Left lung (tissue), 4 donors: ENCODE measurements at regions not wholly inside any gene's neighbourhood (a gene's known extent, or its start where the extent isn't known, plus 50 kb on each side); places are given as distances from the start of the nearest gene placed in this dataset.

Experiments
- ATAC-seq: fragments of 200-7000 bp; cut with Tn5 transposase; one replicate; pipeline ENCODE4 v1.9.1; 2020; ENCODE audit warnings: moderate library complexity
- DNase-seq, 4 donors: peaks; one replicate each; pipeline ENCODE4 v3.0.0-alpha.2; 2013 to 2020
- H3K27ac ChIP-seq, 2 donors: fragments of 200-600 bp; sonication (generic) in 1 of 2; one replicate each; pipeline versions ENCODE4 v1.5.0 to v1.8.0; 2020 to 2021
- H3K27me3 ChIP-seq, 2 donors: fragments of 200-600 bp; sonication (generic) in 1 of 2; one replicate each; pipeline versions ENCODE4 v1.5.0 to v1.8.0; 2020 to 2021
- H3K36me3 ChIP-seq, 2 donors: fragments of 200-600 bp; sonication (generic) in 1 of 2; one replicate each; pipeline versions ENCODE4 v1.5.0 to v1.8.0; 2020 to 2021
- H3K4me1 ChIP-seq, 2 donors: fragments of 200-600 bp; one replicate each; pipeline ENCODE4 v1.8.0; 2021
- H3K4me3 ChIP-seq, 2 donors: fragments of 200-600 bp; sonication (generic) in 1 of 2; one replicate each; pipeline versions ENCODE4 v1.5.0 to v1.8.0; 2020 to 2021; ENCODE audit warnings: mild to moderate bottlenecking in 1 of 2
- H3K9me3 ChIP-seq, 2 donors: fragments of 200-600 bp; sonication (generic) in 1 of 2; one replicate each; pipeline versions ENCODE4 v1.5.0 to v1.8.0; 2020 to 2021
- intact Hi-C, 2 donors: fragments of 100-400 bp; cut with DNase I; formaldehyde crosslinking; loops; one replicate each; pipeline versions ENCODE4 v1.11.2 to v1.14.2; 2022
- TF ChIP-seq, protein P1 (sequence below), 2 donors: fragments of 200-600 bp; sonication (generic) in 1 of 2; IDR thresholded peaks; one replicate each; pipeline versions ENCODE4 v1.5.0 to v1.8.0; 2021; ENCODE audit warnings: antibody characterized with exemption in 2 of 2
- donor health status: DM: no; HTN: yes; CAD: no.
- donor health status: DM: no; HTN: no; CAD: no.

DNA sequence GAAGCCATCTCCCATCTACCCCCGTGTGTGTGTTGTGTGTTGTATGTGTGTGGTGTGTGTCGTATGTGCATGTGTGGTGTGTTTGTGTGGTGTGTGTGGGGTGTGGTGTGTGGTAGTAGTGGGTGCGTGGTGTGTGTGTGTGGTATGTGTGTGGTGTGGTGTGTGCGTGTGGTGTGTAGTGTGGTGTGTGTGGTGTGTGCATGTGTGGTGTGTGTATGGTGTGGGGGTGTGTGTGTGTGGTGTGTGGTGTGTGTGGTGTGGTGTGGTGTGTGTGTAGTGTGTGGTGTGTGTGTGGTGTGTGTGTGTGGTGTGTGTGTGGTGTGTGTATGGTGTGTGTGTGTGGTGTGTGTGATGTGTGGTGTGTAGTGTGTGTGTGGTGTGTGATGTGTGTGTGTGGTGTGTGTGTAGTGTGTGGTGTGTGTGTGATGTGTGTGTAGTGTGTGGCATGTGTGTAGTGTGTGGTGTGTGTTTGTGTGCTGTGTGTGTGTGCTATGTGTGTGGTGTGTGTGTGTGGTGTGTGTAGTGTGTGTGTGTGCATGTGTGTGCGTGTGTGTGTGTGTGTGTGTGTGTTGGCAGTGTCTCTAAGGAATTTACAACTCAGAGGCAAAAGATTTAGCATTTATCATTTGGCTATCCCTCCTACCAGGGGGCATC is 156.3 kb upstream of the TMEM108 start:
- no peaks in the 10 kb centered on the region for H3K36me3 ChIP-seq
- no peak overlapping the region for H3K27ac ChIP-seq
- intact Hi-C loops: no loop called here
- H3K4me1 ChIP-seq: no peaks in the 10 kb centered on the region
- no peak overlapping the region for H3K4me3 ChIP-seq
- TF ChIP-seq, protein P1, sequence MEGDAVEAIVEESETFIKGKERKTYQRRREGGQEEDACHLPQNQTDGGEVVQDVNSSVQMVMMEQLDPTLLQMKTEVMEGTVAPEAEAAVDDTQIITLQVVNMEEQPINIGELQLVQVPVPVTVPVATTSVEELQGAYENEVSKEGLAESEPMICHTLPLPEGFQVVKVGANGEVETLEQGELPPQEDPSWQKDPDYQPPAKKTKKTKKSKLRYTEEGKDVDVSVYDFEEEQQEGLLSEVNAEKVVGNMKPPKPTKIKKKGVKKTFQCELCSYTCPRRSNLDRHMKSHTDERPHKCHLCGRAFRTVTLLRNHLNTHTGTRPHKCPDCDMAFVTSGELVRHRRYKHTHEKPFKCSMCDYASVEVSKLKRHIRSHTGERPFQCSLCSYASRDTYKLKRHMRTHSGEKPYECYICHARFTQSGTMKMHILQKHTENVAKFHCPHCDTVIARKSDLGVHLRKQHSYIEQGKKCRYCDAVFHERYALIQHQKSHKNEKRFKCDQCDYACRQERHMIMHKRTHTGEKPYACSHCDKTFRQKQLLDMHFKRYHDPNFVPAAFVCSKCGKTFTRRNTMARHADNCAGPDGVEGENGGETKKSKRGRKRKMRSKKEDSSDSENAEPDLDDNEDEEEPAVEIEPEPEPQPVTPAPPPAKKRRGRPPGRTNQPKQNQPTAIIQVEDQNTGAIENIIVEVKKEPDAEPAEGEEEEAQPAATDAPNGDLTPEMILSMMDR (IDR thresholded peaks at IDR 0.05): no peak
- ATAC-seq: no peak
- H3K27me3 ChIP-seq: no peaks in the 10 kb centered on the region
- no peak for DNase-seq
- H3K9me3 ChIP-seq: no peaks in the 10 kb centered on the region

DNA sequence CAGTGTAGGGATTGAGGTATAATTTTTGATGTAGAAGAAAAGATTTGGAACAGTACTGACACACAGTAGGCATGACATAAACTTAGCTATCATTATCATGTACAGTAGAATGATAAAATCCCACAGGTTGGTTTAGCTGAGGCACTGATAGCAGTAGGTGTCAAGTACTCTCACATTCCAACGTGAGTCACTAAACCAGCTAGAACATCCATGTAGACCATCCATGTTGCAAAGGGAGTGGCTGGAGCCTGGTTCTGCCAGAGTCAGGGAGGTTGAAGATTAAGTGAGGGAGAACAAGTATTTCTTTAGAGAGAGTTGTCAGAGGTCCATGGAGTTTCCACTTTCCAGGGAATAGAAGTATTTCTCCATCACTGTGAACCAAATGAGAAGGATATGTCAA is 157.2 kb upstream of the TMEM108 start:
- Histone ChIP-seq H3K9me3 (no peaks in the 10 kb centered on the region), H3K27me3 (no peaks in the 10 kb centered on the region), H3K27ac (no peak overlapping the region), H3K4me1 (no peaks in the 10 kb centered on the region), H3K36me3 (no peaks in the 10 kb centered on the region), H3K4me3 (no peak overlapping the region)
- ATAC-seq (peak; percentile 34), DNase-seq (no peak)
- intact Hi-C loops: no loop called here
- TF ChIP-seq, protein P1 (IDR thresholded peaks at IDR 0.05): no peak

DNA sequence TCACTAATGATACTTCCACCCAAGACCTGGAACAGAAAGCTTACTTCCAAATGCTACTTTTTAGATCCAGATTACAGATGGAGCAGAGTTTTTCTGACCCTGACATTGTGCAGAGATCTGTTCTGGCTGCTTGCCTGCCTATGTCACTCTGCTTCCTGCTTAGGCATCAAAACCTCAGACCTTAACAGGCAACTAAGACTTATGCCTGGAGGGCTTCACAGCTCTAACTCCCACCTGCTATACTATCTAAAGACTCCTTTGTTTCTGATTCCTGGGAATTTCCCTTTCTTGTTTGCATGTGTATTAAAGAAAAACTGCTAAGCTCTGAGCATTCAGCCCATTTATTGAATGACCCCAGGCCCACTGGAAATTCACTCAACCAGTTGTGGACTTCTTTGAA is 157.4 kb upstream of the NPHP3 start:
- Histone ChIP-seq H3K4me3 (no peak overlapping the region), H3K36me3 (no peaks in the 10 kb centered on the region), H3K27ac (no peak overlapping the region), H3K9me3 (no peaks in the 10 kb centered on the region), H3K4me1 (no peaks in the 10 kb centered on the region), H3K27me3 (no peaks in the 10 kb centered on the region)
- ATAC-seq: no peak
- TF ChIP-seq, protein P1 (IDR thresholded peaks at IDR 0.05): no peak
- intact Hi-C loops: no loop called here
- no peak for DNase-seq

DNA sequence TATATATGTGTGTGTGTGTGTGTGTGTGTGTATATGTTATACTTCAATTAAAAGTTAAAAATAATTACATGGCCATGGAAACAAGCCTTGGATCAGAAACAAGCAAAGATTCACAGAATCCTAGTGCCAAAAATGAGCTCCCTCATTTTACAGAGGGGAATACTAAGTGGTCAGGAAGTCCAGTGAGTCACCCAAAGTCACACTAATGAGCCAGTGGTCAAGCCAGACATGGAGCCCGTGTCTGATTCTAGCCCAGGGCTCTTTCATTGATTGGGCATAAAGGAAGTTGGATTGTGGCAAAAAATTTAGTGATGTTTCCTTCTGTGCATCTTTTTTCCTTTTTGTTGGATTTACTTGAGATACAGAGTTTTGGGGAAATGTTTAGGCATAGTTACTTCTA is 152.5 kb upstream of the NPHP3 start:
- TF ChIP-seq, protein P1 (IDR thresholded peaks at IDR 0.05): no peak
- intact Hi-C loops: no loop called here

DNA sequence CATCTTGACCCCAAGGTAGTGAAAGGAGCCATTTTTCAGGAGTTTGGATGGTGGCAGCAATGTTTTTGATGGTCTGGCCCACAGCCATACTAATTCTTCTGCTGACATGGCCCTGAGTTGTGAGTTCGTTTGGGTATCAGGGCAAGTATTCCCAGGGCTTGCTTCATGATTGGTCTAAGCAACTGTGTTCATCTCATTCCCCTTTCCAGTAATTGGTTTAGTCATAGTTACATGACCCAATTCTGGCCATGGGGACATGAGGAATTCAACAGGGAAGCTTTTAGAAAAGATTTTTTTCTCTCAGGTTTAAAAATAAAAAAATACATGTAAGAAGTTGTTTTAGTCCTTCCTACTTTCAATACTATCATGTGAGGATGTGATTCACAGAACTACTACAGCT is 150.5 kb upstream of the NPHP3 start:
- no peaks in the 10 kb centered on the region for H3K9me3 ChIP-seq
- H3K36me3 ChIP-seq: no peaks in the 10 kb centered on the region
- H3K27ac ChIP-seq: no peak overlapping the region
- no peak overlapping the region for H3K4me3 ChIP-seq
- H3K27me3 ChIP-seq: no peaks in the 10 kb centered on the region
- TF ChIP-seq, protein P1 (IDR thresholded peaks at IDR 0.05): no peak
- DNase-seq (no peak), ATAC-seq (no peak)
- intact Hi-C loops: no loop called here
- H3K4me1 ChIP-seq: no peaks in the 10 kb centered on the region

More for the DNA sequence above, 152.5 kb upstream of the NPHP3 start:
- Histone ChIP-seq H3K27ac (no peak overlapping the region), H3K27me3 (no peaks in the 10 kb centered on the region), H3K9me3 (no peaks in the 10 kb centered on the region), H3K4me3 (no peak overlapping the region), H3K4me1 (no peaks in the 10 kb centered on the region), H3K36me3 (no peaks in the 10 kb centered on the region)
- no peak for ATAC-seq
- DNase-seq: no peak
